Trophoblast cell (in vitro differentiated cells and primary cell): ENCODE measurements at regions not wholly inside any gene's neighbourhood (a gene's known extent, or its start where the extent isn't known, plus 50 kb on each side); places are given as distances from the start of the nearest gene placed in this dataset.

Source experiments
- DNase-seq, 2 donors: peaks; one replicate each; pipeline ENCODE4 v3.0.0-alpha.2; 2016
- H2AFZ ChIP-seq: 2 replicates; pipeline ENCODE4 v1.6.1; 2013; ENCODE audit warnings: low read length, moderate library complexity, mild to moderate bottlenecking; ENCODE audit not compliant: insufficient read depth, poor library complexity
- H2AK5ac ChIP-seq: 2 replicates; pipeline ENCODE4 v1.6.1; 2013; ENCODE audit warnings: mild to moderate bottlenecking, low read length
- H2BK120ac ChIP-seq: 2 replicates; pipeline ENCODE4 v1.6.1; 2013; ENCODE audit warnings: low read length, mild to moderate bottlenecking, moderate library complexity; ENCODE audit not compliant: insufficient read depth, poor library complexity
- H2BK12ac ChIP-seq: 2 replicates; pipeline ENCODE4 v1.6.1; 2013; ENCODE audit warnings: mild to moderate bottlenecking, low read length, moderate library complexity
- H2BK5ac ChIP-seq: 2 replicates; pipeline ENCODE4 v1.6.1; 2013; ENCODE audit warnings: low read length, low read depth, moderate library complexity, mild to moderate bottlenecking; ENCODE audit not compliant: poor library complexity
- H3K14ac ChIP-seq: 2 replicates; pipeline ENCODE4 v1.6.1; 2013; ENCODE audit warnings: mild to moderate bottlenecking, low read length
- H3K18ac ChIP-seq: 2 replicates; pipeline ENCODE4 v1.6.1; 2013; ENCODE audit warnings: mild to moderate bottlenecking, low read length
- H3K23ac ChIP-seq: 2 replicates; pipeline ENCODE4 v1.6.1; 2013; ENCODE audit warnings: low read length
- H3K27ac ChIP-seq: 2 replicates; pipeline ENCODE4 v1.5.1; 2013; ENCODE audit warnings: low read depth, mild to moderate bottlenecking, inconsistent platforms, low read length, moderate library complexity
- H3K27me3 ChIP-seq: 2 replicates; pipeline ENCODE4 v1.6.1; 2013; ENCODE audit warnings: inconsistent platforms, mild to moderate bottlenecking, low read length, moderate library complexity; ENCODE audit not compliant: insufficient read depth
- H3K36me3 ChIP-seq, 2 experiments: 1 replicate in 1 of 2; 2 replicates in 1 of 2; pipeline ENCODE4 v1.6.1; 2013; ENCODE audit warnings: low read length in 2 of 2, mild to moderate bottlenecking in 2 of 2, moderate library complexity in 1 of 2; ENCODE audit not compliant: insufficient read depth in 2 of 2, control insufficient read depth in 1 of 2
- H3K4ac ChIP-seq: 2 replicates; pipeline ENCODE4 v1.6.1; 2013; ENCODE audit warnings: low read depth, mild to moderate bottlenecking, low read length, moderate library complexity
- H3K4me1 ChIP-seq, 2 experiments: 1 replicate in 1 of 2; 2 replicates in 1 of 2; pipeline ENCODE4 v1.6.1; 2013; ENCODE audit warnings: low read length in 2 of 2, mild to moderate bottlenecking in 2 of 2, moderate library complexity in 1 of 2; ENCODE audit not compliant: insufficient read depth in 2 of 2, control insufficient read depth in 1 of 2
- H3K4me2 ChIP-seq: 2 replicates; pipeline ENCODE4 v1.6.1; 2013; ENCODE audit warnings: inconsistent platforms, mild to moderate bottlenecking, low read length, moderate library complexity
- H3K4me3 ChIP-seq: 2 replicates; pipeline ENCODE4 v1.5.1; 2013; ENCODE audit warnings: mild to moderate bottlenecking, low read depth, low read length, inconsistent platforms
- H3K79me1 ChIP-seq: one replicate; pipeline ENCODE4 v1.6.1; 2013; ENCODE audit warnings: low read length
- H3K79me2 ChIP-seq: 2 replicates; pipeline ENCODE4 v1.6.1; 2013; ENCODE audit warnings: low read length, mild to moderate bottlenecking; ENCODE audit not compliant: control insufficient read depth, insufficient read depth, poor library complexity
- H3K9ac ChIP-seq: 2 replicates; pipeline ENCODE4 v1.6.1; 2013; ENCODE audit warnings: mild to moderate bottlenecking, low read length
- H3K9me3 ChIP-seq: 2 replicates; pipeline ENCODE4 v1.6.1; 2013; ENCODE audit warnings: low read depth, mild to moderate bottlenecking, control low read depth, inconsistent platforms, low read length; ENCODE audit not compliant: insufficient read depth
- H4K12ac ChIP-seq: 2 replicates; pipeline ENCODE4 v1.6.1; 2013; ENCODE audit warnings: low read depth, mild to moderate bottlenecking, low read length, moderate library complexity
- H4K8ac ChIP-seq: 2 replicates; pipeline ENCODE4 v1.6.1; 2013; ENCODE audit warnings: low read depth, mild to moderate bottlenecking, low read length, moderate library complexity
- H4K91ac ChIP-seq: one replicate; pipeline ENCODE4 v1.6.1; 2013; ENCODE audit warnings: low read depth, mild to moderate bottlenecking, low read length, moderate library complexity
- WGBS: extraction: QIAGEN DNeasy Blood & Tissue Kit; methylation state at CpG from one replicate; pipeline ENCODE4 v1.1.7; 2013; ENCODE audit warnings: missing lambda C conversion rate; ENCODE audit not compliant: insufficient read length, insufficient coverage; ENCODE audit errors: extremely low coverage; 5-methylcytosine and 5-hydroxymethylcytosine counted together

DNA sequence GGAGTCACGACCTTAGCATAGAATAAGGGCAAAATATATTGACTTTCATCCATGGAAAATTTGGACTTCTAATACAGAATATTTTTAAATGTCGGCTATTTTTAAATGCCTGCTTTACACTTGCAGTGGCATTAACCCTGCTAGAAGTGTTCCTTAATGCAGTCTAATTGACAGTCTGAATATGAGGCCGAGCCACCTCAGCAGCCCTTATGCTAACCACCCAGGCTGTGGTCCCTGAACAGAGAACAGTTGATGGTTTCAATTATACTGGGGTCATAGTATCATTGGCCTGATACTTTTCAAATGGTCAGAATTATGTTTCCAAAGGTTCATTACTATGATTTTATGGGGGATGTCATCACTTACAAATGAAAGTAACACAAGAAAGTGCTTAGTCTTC is 764.7 kb upstream of the SLITRK1 start:
- WGBS = no CpG with 5 or more reads among the region's 3 CpGs

DNA sequence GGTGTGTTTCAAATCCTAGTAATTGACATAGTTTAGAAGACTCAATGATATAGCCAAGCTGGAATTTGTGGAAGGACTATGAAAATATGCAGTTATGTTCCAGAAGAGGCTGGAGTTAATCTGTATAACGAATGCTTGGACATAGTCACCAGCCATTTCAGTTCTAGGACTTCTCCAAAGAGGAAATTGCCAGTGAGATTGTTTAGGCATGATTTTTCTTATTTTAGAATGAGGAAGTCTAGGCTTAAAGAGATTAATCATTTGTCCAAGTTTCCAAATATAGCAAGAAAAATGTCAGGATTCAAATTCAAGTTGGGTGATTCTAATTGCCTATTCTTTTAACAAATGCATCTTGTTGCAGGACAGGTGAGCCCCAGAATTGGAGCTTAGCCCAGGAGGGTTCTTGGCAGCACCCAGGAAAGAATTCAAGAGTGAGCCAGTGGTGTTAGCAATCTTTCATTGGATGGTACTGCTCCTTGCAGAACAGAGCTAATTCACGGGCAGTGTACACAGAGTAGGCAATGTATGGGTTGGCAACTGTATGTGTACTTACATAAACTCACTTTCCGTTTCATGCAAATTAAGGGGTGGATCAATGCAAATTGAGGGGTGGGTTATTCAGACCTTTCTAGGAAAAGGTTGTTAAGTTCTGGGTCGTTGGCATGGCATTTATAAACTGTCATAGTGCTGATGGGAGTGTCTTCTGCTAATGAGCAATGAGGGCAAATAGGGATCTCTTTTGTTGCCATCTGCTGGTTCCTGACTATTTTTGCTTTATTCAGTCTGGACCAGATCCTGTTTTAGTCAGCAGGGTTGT is 763.1 kb upstream of the SLITRK1 start:
- Histone ChIP-seq H3K4me1 (no peaks in the 10 kb centered on the region), H3K14ac (no peak overlapping the region), H4K8ac (no peak overlapping the region), H3K4me3 (no peak overlapping the region), H3K4me2 (no peak overlapping the region), H3K4ac (no peak overlapping the region), H3K18ac (no peak overlapping the region), H3K9me3 (no peaks in the 10 kb centered on the region), H2AK5ac (no peak overlapping the region), H2BK12ac (no peak overlapping the region), H4K91ac (no peak overlapping the region), H2BK5ac (no peak overlapping the region), H3K36me3 (no peaks in the 10 kb centered on the region), H3K79me2 (no peaks in the 10 kb centered on the region), H3K9ac (no peak overlapping the region), H2AFZ (no peak overlapping the region), H2BK120ac (no peak overlapping the region), H3K23ac (no peak overlapping the region), H3K27me3 (no peaks in the 10 kb centered on the region), H4K12ac (no peak overlapping the region), H3K27ac (no peak overlapping the region), H3K79me1 (no peaks in the 10 kb centered on the region)
- DNase-seq = no peak
- no CpG with 5 or more reads among the region's 4 CpGs for WGBS

More for the DNA sequence above, 764.7 kb upstream of the SLITRK1 start:
- H3K79me2 ChIP-seq = no peaks in the 10 kb centered on the region
- no peaks in the 10 kb centered on the region for H3K79me1 ChIP-seq
- H4K8ac ChIP-seq = no peak overlapping the region
- H2BK5ac ChIP-seq = no peak overlapping the region
- H2AK5ac ChIP-seq = no peak overlapping the region
- H4K12ac ChIP-seq = no peak overlapping the region
- no peak overlapping the region for H2AFZ ChIP-seq
- no peak overlapping the region for H3K18ac ChIP-seq
- no peak for DNase-seq
- no peaks in the 10 kb centered on the region for H3K9me3 ChIP-seq
- no peak overlapping the region for H2BK12ac ChIP-seq
- no peak overlapping the region for H3K14ac ChIP-seq
- no peaks in the 10 kb centered on the region for H3K4me1 ChIP-seq
- no peak overlapping the region for H3K4me3 ChIP-seq
- no peaks in the 10 kb centered on the region for H3K27me3 ChIP-seq
- H3K4ac ChIP-seq = no peak overlapping the region
- no peaks in the 10 kb centered on the region for H3K36me3 ChIP-seq
- H3K23ac ChIP-seq = no peak overlapping the region
- H4K91ac ChIP-seq = no peak overlapping the region
- no peak overlapping the region for H2BK120ac ChIP-seq
- no peak overlapping the region for H3K9ac ChIP-seq
- no peak overlapping the region for H3K27ac ChIP-seq
- no peak overlapping the region for H3K4me2 ChIP-seq

DNA sequence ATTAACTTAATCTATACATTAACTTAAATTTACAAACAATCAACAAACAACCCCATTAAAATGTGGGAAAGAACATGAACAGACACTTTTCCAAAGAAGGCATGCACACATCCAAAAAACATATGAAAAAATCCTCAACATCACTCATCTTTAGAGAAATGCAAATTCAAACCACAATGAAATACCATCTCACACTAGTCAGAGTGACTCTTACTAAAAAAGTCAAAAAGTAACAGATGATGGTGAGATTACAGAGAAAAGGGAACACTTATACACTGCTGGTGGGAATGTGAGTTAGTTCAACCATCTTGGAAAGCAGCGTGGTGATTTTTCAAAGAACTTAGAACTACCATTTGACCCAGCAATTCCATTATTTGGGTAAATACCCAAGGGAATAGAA is 759.2 kb upstream of the SLITRK1 start:
- no CpG with 5 or more reads among the region's 1 CpG for WGBS
- H2BK5ac ChIP-seq = no peak overlapping the region
- H3K23ac ChIP-seq = no peak overlapping the region

GRCh38 chr13:84640691-84641090 is 758.4 kb upstream of the SLITRK1 start:
- no peak overlapping the region for H2BK5ac ChIP-seq
- no peak overlapping the region for H3K4ac ChIP-seq
- H3K27me3 ChIP-seq = no peaks in the 10 kb centered on the region
- no peak overlapping the region for H2AK5ac ChIP-seq
- H3K9me3 ChIP-seq = no peaks in the 10 kb centered on the region
- H2AFZ ChIP-seq = no peak overlapping the region
- H4K8ac ChIP-seq = no peak overlapping the region
- H3K79me1 ChIP-seq = no peaks in the 10 kb centered on the region
- no peak overlapping the region for H3K4me3 ChIP-seq
- no peak overlapping the region for H3K18ac ChIP-seq
- H3K14ac ChIP-seq = no peak overlapping the region
- no peak overlapping the region for H2BK120ac ChIP-seq
- H2BK12ac ChIP-seq = no peak overlapping the region
- no peak for DNase-seq
- no peaks in the 10 kb centered on the region for H3K79me2 ChIP-seq
- no peaks in the 10 kb centered on the region for H3K4me1 ChIP-seq
- no peak overlapping the region for H3K23ac ChIP-seq
- no CpG with 5 or more reads among the region's 1 CpG for WGBS
- H3K9ac ChIP-seq = no peak overlapping the region
- H3K36me3 ChIP-seq = no peaks in the 10 kb centered on the region
- no peak overlapping the region for H3K4me2 ChIP-seq
- no peak overlapping the region for H4K12ac ChIP-seq
- H4K91ac ChIP-seq = no peak overlapping the region
- no peak overlapping the region for H3K27ac ChIP-seq

More for the DNA sequence above, 759.2 kb upstream of the SLITRK1 start:
- Histone ChIP-seq H3K79me2 (no peaks in the 10 kb centered on the region), H3K4ac (no peak overlapping the region), H3K4me3 (no peak overlapping the region), H3K4me1 (no peaks in the 10 kb centered on the region), H3K27me3 (no peaks in the 10 kb centered on the region), H2AFZ (no peak overlapping the region), H3K27ac (no peak overlapping the region), H4K91ac (no peak overlapping the region), H3K14ac (no peak overlapping the region), H3K36me3 (no peaks in the 10 kb centered on the region), H4K8ac (no peak overlapping the region), H2BK120ac (no peak overlapping the region), H3K18ac (no peak overlapping the region), H4K12ac (no peak overlapping the region), H3K9ac (no peak overlapping the region), H2BK12ac (no peak overlapping the region), H2AK5ac (no peak overlapping the region), H3K9me3 (no peaks in the 10 kb centered on the region), H3K4me2 (no peak overlapping the region), H3K79me1 (no peaks in the 10 kb centered on the region)
- no peak for DNase-seq
